ENCODE measurements at regions not wholly inside any gene's neighbourhood (a gene's known extent, or its start where the extent isn't known, plus 50 kb on each side); places are given as distances from the start of the nearest gene placed in this dataset.

DNA sequence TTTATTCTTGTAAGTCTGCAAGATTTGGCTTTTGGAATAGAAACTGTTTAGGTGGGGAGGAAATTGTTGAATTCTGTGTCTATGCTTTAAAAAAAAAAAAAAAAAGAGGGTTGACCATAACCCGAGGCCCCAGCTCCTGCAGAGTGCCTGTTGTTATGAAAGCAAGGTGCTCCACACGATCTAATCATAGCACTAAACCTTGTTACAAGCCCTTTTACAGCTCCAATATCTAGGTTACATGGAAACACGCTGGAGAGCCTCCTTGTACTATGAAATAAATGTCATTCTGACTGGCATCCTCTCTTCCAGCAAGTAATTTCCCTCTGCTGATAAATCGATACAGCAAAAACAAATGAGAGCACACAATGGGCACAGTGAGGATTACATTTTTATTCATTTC is 303.1 kb upstream of the SOX5 start:
- no peak for DNase-seq
- no peaks in the 10 kb centered on the region for H3K36me3 ChIP-seq (ENCODE audit: low read depth, missing control alignments)
- intact Hi-C loops (cut with DNase I; ENCODE audit: low total_unique reads): no loop called here

DNA sequence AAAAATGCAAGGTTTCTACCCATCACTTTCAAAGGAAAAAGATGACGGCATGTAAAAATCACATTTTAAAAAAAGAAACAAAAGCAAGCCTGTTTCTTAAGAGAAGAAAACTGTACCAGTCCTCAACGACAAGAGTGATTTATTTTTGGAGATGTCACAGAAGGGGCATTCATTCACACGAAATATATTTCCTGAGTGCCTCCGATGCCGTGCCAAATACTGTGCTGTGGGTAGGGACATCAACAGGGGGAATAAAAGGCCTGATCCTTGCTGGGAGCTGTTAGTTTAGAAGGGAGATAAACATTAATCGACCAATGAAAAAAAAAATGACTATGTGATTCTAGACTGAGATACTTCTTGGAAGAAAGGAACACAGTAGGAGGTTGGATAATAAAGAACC is 297.5 kb upstream of the SOX5 start:
- Histone ChIP-seq H3K4me3 (no peak overlapping the region), H3K9me3 (no peaks in the 10 kb centered on the region), H3K27me3 (no peaks in the 10 kb centered on the region), H3K27ac (no peak overlapping the region), H3K4me1 (no peaks in the 10 kb centered on the region), H3K36me3 (ENCODE audit: low read depth, missing control alignments) (no peaks in the 10 kb centered on the region)
- intact Hi-C loops (cut with DNase I; ENCODE audit: low total_unique reads): no loop called here
- WGBS, 2 donors: 81 to 89% methylated on average over 6 of the region's 6 CpGs
- TF ChIP-seq, protein P1, sequence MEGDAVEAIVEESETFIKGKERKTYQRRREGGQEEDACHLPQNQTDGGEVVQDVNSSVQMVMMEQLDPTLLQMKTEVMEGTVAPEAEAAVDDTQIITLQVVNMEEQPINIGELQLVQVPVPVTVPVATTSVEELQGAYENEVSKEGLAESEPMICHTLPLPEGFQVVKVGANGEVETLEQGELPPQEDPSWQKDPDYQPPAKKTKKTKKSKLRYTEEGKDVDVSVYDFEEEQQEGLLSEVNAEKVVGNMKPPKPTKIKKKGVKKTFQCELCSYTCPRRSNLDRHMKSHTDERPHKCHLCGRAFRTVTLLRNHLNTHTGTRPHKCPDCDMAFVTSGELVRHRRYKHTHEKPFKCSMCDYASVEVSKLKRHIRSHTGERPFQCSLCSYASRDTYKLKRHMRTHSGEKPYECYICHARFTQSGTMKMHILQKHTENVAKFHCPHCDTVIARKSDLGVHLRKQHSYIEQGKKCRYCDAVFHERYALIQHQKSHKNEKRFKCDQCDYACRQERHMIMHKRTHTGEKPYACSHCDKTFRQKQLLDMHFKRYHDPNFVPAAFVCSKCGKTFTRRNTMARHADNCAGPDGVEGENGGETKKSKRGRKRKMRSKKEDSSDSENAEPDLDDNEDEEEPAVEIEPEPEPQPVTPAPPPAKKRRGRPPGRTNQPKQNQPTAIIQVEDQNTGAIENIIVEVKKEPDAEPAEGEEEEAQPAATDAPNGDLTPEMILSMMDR (IDR thresholded peaks at IDR 0.05): no peak
- TF ChIP-seq POLR2A (IDR thresholded peaks at IDR 0.05): no peak
- no peak for DNase-seq

More for the DNA sequence above, 303.1 kb upstream of the SOX5 start:
- no peak overlapping the region for H3K27ac ChIP-seq
- WGBS, 2 donors: 54 to 55% methylated on average over 4 of the region's 4 CpGs
- TF ChIP-seq, protein P1 (IDR thresholded peaks at IDR 0.05): no peak
- TF ChIP-seq POLR2A (IDR thresholded peaks at IDR 0.05): no peak
- no peaks in the 10 kb centered on the region for H3K27me3 ChIP-seq
- H3K4me3 ChIP-seq: no peak overlapping the region
- no peaks in the 10 kb centered on the region for H3K9me3 ChIP-seq
- H3K4me1 ChIP-seq: no peaks in the 10 kb centered on the region

DNA sequence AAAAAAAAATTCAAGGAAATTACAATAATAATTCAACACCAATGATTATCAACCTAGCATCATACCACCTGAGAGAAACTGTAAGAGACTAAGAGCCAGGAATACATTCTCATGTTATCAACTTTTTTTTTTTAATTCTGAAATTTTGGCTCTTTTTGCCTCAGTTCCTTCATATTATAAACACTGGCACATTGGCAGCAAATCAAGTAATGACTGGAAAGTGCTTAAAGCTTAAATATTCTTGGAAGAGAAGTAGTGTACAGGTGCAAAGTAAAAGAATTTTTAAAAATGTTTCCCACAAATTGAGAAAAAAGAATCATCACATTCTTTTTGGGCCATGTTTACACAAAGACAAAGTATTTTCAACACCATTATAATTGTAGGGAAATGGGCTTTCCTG is 296.9 kb upstream of the SOX5 start:
- intact Hi-C loops (cut with DNase I; ENCODE audit: low total_unique reads): no loop called here
- DNase-seq: no peak

DNA sequence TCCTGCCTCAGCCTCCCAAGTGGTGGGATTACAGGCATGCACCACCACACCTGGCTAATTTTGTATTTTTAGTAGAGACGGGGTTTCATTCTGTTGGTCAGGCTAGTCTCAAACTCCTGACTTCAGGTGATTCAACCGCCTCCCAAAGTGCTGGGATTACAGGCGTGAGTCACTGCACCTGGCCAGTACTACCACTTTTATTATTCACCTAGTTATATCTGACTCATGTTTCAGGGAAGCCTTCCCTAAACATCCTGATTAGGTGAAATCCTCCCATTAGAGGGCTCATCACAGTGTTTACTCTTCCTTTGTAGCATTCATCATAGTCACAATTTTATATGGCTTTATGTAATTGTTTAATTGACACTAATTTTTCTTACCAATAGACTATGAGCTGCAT is 295.3 kb upstream of the SOX5 start:
- no peaks in the 10 kb centered on the region for H3K27me3 ChIP-seq
- no peak overlapping the region for H3K27ac ChIP-seq
- DNase-seq: no peak
- H3K4me1 ChIP-seq: no peaks in the 10 kb centered on the region
- no peaks in the 10 kb centered on the region for H3K9me3 ChIP-seq
- TF ChIP-seq, protein P1 (IDR thresholded peaks at IDR 0.05): no peak
- TF ChIP-seq POLR2A (IDR thresholded peaks at IDR 0.05): no peak
- intact Hi-C loops (cut with DNase I; ENCODE audit: low total_unique reads): no loop called here
- H3K36me3 ChIP-seq (ENCODE audit: low read depth, missing control alignments): no peaks in the 10 kb centered on the region
- H3K4me3 ChIP-seq: no peak overlapping the region
- 91 to 96% methylated on average over 3 of the region's 3 CpGs for WGBS, 2 donors

More for the DNA sequence above, 296.9 kb upstream of the SOX5 start:
- no peaks in the 10 kb centered on the region for H3K36me3 ChIP-seq (ENCODE audit: low read depth, missing control alignments)
- no peak for TF ChIP-seq POLR2A (IDR thresholded peaks at IDR 0.05)
- TF ChIP-seq, protein P1 (IDR thresholded peaks at IDR 0.05): no peak
- no peaks in the 10 kb centered on the region for H3K4me1 ChIP-seq
- no peak overlapping the region for H3K4me3 ChIP-seq
- no peaks in the 10 kb centered on the region for H3K27me3 ChIP-seq
- H3K27ac ChIP-seq: no peak overlapping the region
- H3K9me3 ChIP-seq: no peaks in the 10 kb centered on the region

DNA sequence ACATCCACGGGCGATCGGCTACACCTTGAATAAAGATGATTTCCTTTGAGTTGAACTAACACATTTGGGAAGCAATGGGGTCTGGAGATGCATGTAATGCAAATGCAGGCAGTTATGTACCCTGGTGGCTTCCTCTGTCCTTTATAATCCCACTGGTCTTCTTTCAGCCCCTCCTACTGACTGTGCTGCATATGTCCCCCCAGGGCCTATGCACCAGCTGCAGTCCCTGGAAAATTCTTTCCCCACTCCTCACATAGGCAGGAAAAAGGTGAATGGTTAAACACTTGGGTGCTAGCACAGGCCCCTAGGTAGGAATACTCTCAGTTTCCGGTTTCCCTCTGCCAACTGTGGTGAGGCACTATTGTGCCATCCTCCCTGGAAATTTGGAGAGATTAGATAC is 294.8 kb upstream of the SOX5 start:
- H3K4me3 ChIP-seq: no peak overlapping the region
- intact Hi-C loops (cut with DNase I; ENCODE audit: low total_unique reads): no loop called here
- 92 to 95% methylated on average over 4 of the region's 4 CpGs for WGBS, 2 donors
- no peaks in the 10 kb centered on the region for H3K36me3 ChIP-seq (ENCODE audit: low read depth, missing control alignments)
- H3K4me1 ChIP-seq: no peaks in the 10 kb centered on the region
- H3K27me3 ChIP-seq: no peaks in the 10 kb centered on the region
- H3K27ac ChIP-seq: no peak overlapping the region
- no peak for DNase-seq
- no peak for TF ChIP-seq POLR2A (IDR thresholded peaks at IDR 0.05)
- TF ChIP-seq, protein P1 (IDR thresholded peaks at IDR 0.05): no peak
- H3K9me3 ChIP-seq: no peaks in the 10 kb centered on the region
